OCI-LY3 (cell line): ENCODE measurements at regions not wholly inside any gene's neighbourhood (a gene's known extent, or its start where the extent isn't known, plus 50 kb on each side); places are given as distances from the start of the nearest gene placed in this dataset.
"Not testable (repeated sequence)": the region's sequence is repeated elsewhere in the genome, so short reads cannot be mapped to it uniquely, and the experiment has no call there.

Experiments used
- CTCF ChIP-seq: fragments of 200-600, 300-600 bp; sonication (generic); IDR thresholded peaks from 2 replicates; pipeline ENCODE4 v1.5.1; 2014; ENCODE audit warnings: antibody characterized with exemption, low read length, low read depth
- EZH2phosphoT487 ChIP-seq: fragments of 200-600 bp; shearing (Covaris generic); IDR thresholded peaks from 2 replicates; pipeline ENCODE4 v1.6.1; 2018; ENCODE audit warnings: antibody characterized with exemption, mixed run types, low read depth

GRCh38 chr1:118464460-118464859 lies 279.4 kb upstream of the SPAG17 start:
- not testable (repeated sequence) for TF ChIP-seq CTCF, EZH2phosphoT487
